T-helper 2 cell (primary cell): ENCODE measurements at regions not wholly inside any gene's neighbourhood (a gene's known extent, or its start where the extent isn't known, plus 50 kb on each side); places are given as distances from the start of the nearest gene placed in this dataset.

Experiments used
- DNase-seq, 5 experiments: peaks; one replicate each; pipeline versions ENCODE4 v3.0.0 to v3.0.0-alpha.2; 2012 to 2022

GRCh38 chr18:10290638-10291235, 163.7 kb upstream of the APCDD1 start:
- no peak for DNase-seq

GRCh38 chr18:10291568-10291981, 162.9 kb upstream of the APCDD1 start:
- no peak for DNase-seq

- DNase-seq: no peak
Observed at GRCh38 chr18:10293966-10294365, 160.5 kb upstream of the APCDD1 start.

GRCh38 chr18:10295751-10296150, 158.7 kb upstream of the APCDD1 start:
- DNase-seq: no peak

GRCh38 chr18:10296491-10296890, 157.9 kb upstream of the APCDD1 start:
- DNase-seq: no peak

- no peak for DNase-seq
Observed at GRCh38 chr18:10297086-10297485, 157.3 kb upstream of the APCDD1 start.

GRCh38 chr18:10298346-10298745, 156.1 kb upstream of the APCDD1 start:
- no peak for DNase-seq

- DNase-seq: no peak
Observed at GRCh38 chr18:10299643-10300042, 154.8 kb upstream of the APCDD1 start.

- DNase-seq: no peak
Observed at GRCh38 chr18:10300739-10301138, 153.7 kb upstream of the APCDD1 start.

- no peak for DNase-seq
Observed at GRCh38 chr18:10301831-10302483, 152.5 kb upstream of the APCDD1 start.

- DNase-seq: no peak
Observed at GRCh38 chr18:10303171-10303570, 151.3 kb upstream of the APCDD1 start.

GRCh38 chr18:10304853-10305252, 149.6 kb upstream of the APCDD1 start:
- no peak for DNase-seq

GRCh38 chr18:10306779-10307178, 147.7 kb upstream of the APCDD1 start:
- no peak for DNase-seq

- no peak for DNase-seq
Observed at GRCh38 chr18:10308154-10308553, 146.3 kb upstream of the APCDD1 start.

- no peak for DNase-seq
Observed at GRCh38 chr18:10310626-10311025, 143.8 kb upstream of the APCDD1 start.

- DNase-seq: no peak
Observed at GRCh38 chr18:10312326-10313015, 142.0 kb upstream of the APCDD1 start.

- DNase-seq: no peak
Observed at GRCh38 chr18:10313016-10313342, 141.5 kb upstream of the APCDD1 start.

GRCh38 chr18:10314066-10314465, 140.4 kb upstream of the APCDD1 start:
- no peak for DNase-seq

GRCh38 chr18:10315522-10315921, 138.9 kb upstream of the APCDD1 start:
- no peak for DNase-seq

GRCh38 chr18:10316778-10317177, 137.7 kb upstream of the APCDD1 start:
- DNase-seq: no peak

- DNase-seq: no peak
Observed at GRCh38 chr18:10317864-10318690, 136.4 kb upstream of the APCDD1 start.

- no peak for DNase-seq
Observed at GRCh38 chr18:10318691-10318970, 135.8 kb upstream of the APCDD1 start.

GRCh38 chr18:10319026-10319425, 135.4 kb upstream of the APCDD1 start:
- no peak for DNase-seq
